HG03354 (cell line): ENCODE measurements at regions not wholly inside any gene's neighbourhood (a gene's known extent, or its start where the extent isn't known, plus 50 kb on each side); places are given as distances from the start of the nearest gene placed in this dataset.
"Not testable (repeated sequence)": the region's sequence is repeated elsewhere in the genome, so short reads cannot be mapped to it uniquely, and the experiment has no call there.

Experiments used
- ATAC-seq: cut with Tn5 transposase; IDR thresholded peaks from one replicate; pipeline ENCODE4 v1.9.1; 2021; ENCODE audit warnings: mild to moderate bottlenecking; ENCODE audit not compliant: unreplicated experiment, poor library complexity, severe bottlenecking

GRCh38 chr3:152205097-152205593, 63.6 kb upstream of the MBNL1 start:
- peak; percentile 50 for ATAC-seq

- no peak for ATAC-seq
Observed at GRCh38 chr3:152206243-152206760, 62.4 kb upstream of the MBNL1 start.

- ATAC-seq = no peak
Observed at GRCh38 chr3:152208439-152208838, 60.3 kb upstream of the MBNL1 start.

GRCh38 chr3:152209060-152209459, 59.7 kb upstream of the MBNL1 start:
- ATAC-seq = no peak

GRCh38 chr3:152209776-152210175, 59.0 kb upstream of the MBNL1 start:
- no peak for ATAC-seq

GRCh38 chr3:152210697-152211096, 58.0 kb upstream of the MBNL1 start:
- no peak for ATAC-seq

- no peak for ATAC-seq
Observed at GRCh38 chr3:152211655-152212054, 57.1 kb upstream of the MBNL1 start.

- no peak for ATAC-seq
Observed at GRCh38 chr3:152213203-152213602, 55.5 kb upstream of the MBNL1 start.

GRCh38 chr3:152213938-152214337, 54.8 kb upstream of the MBNL1 start:
- ATAC-seq = no peak

GRCh38 chr3:152216960-152217865, 51.5 kb upstream of the MBNL1 start:
- ATAC-seq = not testable (repeated sequence)

GRCh38 chr3:152218602-152219001, 50.1 kb upstream of the MBNL1 start:
- ATAC-seq = no peak
